Activated naive CD4-positive, alpha-beta T cell treated with anti-CD3 and anti-CD28 coated beads for 36 hours (primary cell): ENCODE measurements at regions not wholly inside any gene's neighbourhood (a gene's known extent, or its start where the extent isn't known, plus 50 kb on each side); places are given as distances from the start of the nearest gene placed in this dataset.
A peak's percentile ranks its signal among the peaks of the same experiment; 100 is the strongest.

Source experiments
- CTCF ChIA-PET: fragments of 350-600 bp; sonication (Branson Sonifier 250); formaldehyde crosslinking; loops from one replicate; lab custom pipeline; 2021; ENCODE audit warnings: antibody characterized with exemption; lab: Charles Lee
- DNase-seq: peaks from one replicate; pipeline ENCODE4 v3.0.0-alpha.2; 2020
- H3K27ac Mint-ChIP-seq: one replicate; pipeline ENCODE4 v1.8.0; 2021; ENCODE audit warnings: mild to moderate bottlenecking, mixed read lengths
- H3K27me3 Mint-ChIP-seq: one replicate; pipeline ENCODE4 v1.8.0; 2021; ENCODE audit warnings: low read depth, mixed read lengths
- H3K36me3 Mint-ChIP-seq: one replicate; pipeline ENCODE4 v1.8.0; 2021; ENCODE audit warnings: low read depth, mixed read lengths
- H3K4me1 Mint-ChIP-seq: one replicate; pipeline ENCODE4 v1.8.0; 2021; ENCODE audit warnings: low read depth, mixed read lengths
- H3K4me3 Mint-ChIP-seq: one replicate; pipeline ENCODE4 v1.8.0; 2021; ENCODE audit warnings: mild to moderate bottlenecking, moderate library complexity, mixed read lengths
- H3K9me3 Mint-ChIP-seq: one replicate; pipeline ENCODE4 v1.8.0; 2021; ENCODE audit warnings: mixed read lengths
- intact Hi-C: fragments of 100-400 bp; cut with micrococcal nuclease; formaldehyde crosslinking; loops from one replicate; pipeline ENCODE4 v1.15.1; 2023

DNA sequence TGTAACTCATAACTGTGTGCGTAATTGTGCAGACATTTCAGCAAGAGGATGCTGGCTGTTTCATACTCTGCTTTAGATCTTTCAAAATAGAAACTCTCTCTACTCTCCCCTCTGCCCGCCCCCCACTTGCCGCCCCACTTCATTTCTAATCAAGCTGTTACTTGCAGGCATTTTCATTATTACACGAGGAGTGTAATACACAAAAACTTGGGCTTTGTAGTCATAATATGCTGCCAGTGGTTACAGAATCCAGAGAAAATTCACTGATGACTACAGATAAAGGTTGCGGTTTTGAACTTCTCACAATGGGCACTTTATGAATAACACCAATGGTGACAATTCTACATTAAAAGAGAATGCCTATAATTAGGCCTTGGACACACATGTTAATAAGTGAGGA, 194.0 kb upstream of the POU3F2 start:
- H3K27ac Mint-ChIP-seq: no peak overlapping the region
- CTCF ChIA-PET: no interaction called here
- intact Hi-C loops: no loop called here
- DNase-seq: no peak
- no peaks in the 10 kb centered on the region for H3K27me3 Mint-ChIP-seq
- H3K9me3 Mint-ChIP-seq: no peaks in the 10 kb centered on the region
- no peaks in the 10 kb centered on the region for H3K4me1 Mint-ChIP-seq
- no peak overlapping the region for H3K4me3 Mint-ChIP-seq
- no peaks in the 10 kb centered on the region for H3K36me3 Mint-ChIP-seq

DNA sequence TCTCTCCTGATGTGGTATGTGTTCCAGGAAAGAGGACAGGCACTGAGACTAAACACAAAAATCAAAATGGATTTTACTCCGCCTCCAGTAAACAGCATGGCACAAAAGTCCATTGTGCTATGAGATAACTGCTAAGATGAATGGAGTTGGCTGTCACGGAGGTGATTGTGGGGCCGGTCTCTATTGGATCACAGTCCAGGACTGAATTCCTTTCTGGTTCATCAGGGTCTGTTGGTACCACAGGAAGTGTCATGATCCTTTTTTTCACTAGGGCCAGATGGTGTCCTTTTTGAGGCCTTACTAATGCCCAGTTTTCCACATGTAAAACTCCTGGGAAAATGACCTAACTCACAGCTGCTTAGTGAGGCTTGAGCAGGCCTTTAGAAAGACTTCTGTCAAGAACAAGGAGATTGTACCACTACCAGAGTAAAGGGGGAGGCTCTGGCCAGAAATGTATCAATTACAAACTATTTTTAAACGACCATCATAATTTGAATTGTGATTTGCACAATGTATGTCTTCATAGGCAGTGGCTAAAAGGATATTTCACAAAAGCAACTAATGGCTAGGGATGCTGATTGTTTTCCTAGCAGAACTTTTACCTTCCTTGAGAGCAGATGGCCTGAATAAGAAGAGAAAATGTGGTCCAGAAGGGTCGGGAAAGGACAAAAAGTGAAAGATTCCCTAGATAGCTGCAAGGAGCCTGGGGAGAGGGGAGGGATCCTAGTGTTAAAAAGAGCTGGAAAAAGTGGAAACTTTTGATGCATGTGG, 192.2 kb upstream of the POU3F2 start:
- no peaks in the 10 kb centered on the region for H3K9me3 Mint-ChIP-seq
- H3K27me3 Mint-ChIP-seq: no peaks in the 10 kb centered on the region
- no peaks in the 10 kb centered on the region for H3K4me1 Mint-ChIP-seq
- CTCF ChIA-PET: no interaction called here
- H3K36me3 Mint-ChIP-seq: no peaks in the 10 kb centered on the region
- no peak overlapping the region for H3K4me3 Mint-ChIP-seq
- intact Hi-C loops: no loop called here
- H3K27ac Mint-ChIP-seq: no peak overlapping the region
- no peak for DNase-seq

- H3K27ac Mint-ChIP-seq: no peak overlapping the region
- no peaks in the 10 kb centered on the region for H3K36me3 Mint-ChIP-seq
- no peaks in the 10 kb centered on the region for H3K27me3 Mint-ChIP-seq
- intact Hi-C loops: no loop called here
- H3K4me1 Mint-ChIP-seq: no peaks in the 10 kb centered on the region
- CTCF ChIA-PET: interaction anchor here (0.6 kb wide), 1 partner anchor 416 kb away, joined by 3 read pairs; no protein-coding TSS in a partner anchor
- H3K4me3 Mint-ChIP-seq: no peak overlapping the region
- DNase-seq: no peak
- H3K9me3 Mint-ChIP-seq: no peaks in the 10 kb centered on the region
These were observed 190.3 kb upstream of the POU3F2 start for GRCh38 chr6:98644063-98644462.

DNA sequence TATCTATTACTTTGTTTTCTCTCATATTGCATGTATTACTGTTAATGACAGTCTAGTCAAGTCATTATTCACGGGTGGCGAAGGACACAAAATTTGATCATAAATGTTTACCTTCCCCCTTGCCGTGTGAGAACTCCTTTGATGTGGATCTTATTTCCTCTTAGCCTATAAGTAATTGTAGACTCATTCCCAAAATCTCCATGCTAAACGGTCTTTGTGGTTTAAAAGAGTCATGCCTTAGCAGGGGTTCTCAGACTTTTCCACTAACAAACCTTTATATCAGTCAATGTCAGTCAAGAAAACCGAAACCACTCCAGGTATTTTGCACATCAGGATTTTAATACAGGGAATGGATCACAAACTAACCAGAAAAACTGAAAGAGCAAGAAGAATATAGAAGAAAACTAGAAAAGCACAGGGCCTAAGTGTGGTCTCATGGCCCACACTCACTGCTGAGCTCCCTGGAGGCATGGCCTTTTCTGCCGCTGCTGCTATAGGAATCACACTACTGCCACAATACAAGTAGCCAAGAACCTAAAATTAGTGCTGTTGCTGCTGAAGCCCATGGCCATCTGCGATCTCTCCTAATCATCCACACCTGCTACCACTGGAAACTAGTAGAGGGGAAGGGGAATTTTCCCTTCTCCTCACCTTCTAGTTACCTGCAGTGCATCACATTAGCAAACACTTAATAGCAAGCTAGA, 186.0 kb upstream of the POU3F2 start:
- Mint-ChIP-seq H3K27me3 (no peaks in the 10 kb centered on the region), H3K4me1 (no peaks in the 10 kb centered on the region), H3K36me3 (no peaks in the 10 kb centered on the region), H3K27ac (no peak overlapping the region), H3K4me3 (no peak overlapping the region), H3K9me3 (no peaks in the 10 kb centered on the region)
- intact Hi-C loops: no loop called here
- CTCF ChIA-PET: no interaction called here
- DNase-seq: no peak

- CTCF ChIA-PET: no interaction called here
- DNase-seq: no peak
- H3K4me1 Mint-ChIP-seq: no peaks in the 10 kb centered on the region
- H3K27me3 Mint-ChIP-seq: no peaks in the 10 kb centered on the region
- no peaks in the 10 kb centered on the region for H3K9me3 Mint-ChIP-seq
- no peaks in the 10 kb centered on the region for H3K36me3 Mint-ChIP-seq
- no peak overlapping the region for H3K27ac Mint-ChIP-seq
- no peak overlapping the region for H3K4me3 Mint-ChIP-seq
- intact Hi-C loops: no loop called here
These were observed 183.4 kb upstream of the POU3F2 start for GRCh38 chr6:98650941-98651340.

DNA sequence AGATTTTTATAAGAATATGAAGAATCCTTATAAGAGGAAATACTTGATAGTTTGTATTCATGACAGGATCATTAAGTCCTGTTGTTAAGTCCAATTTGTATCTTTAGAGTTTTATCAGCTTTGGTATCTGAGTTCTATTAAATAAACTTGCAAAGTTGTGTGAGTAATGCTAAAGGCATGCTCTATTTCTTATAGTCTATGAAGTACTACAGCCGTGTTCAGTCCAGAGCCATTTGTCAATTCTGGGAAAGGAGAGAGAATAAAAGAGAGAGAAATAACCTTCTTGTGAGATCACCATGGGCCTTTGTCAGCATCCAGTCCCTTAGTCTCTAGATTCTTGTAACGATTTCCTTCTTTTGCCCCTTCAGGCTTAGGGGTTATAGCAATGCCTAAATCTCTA, 181.2 kb upstream of the POU3F2 start:
- no peaks in the 10 kb centered on the region for H3K27me3 Mint-ChIP-seq
- no peaks in the 10 kb centered on the region for H3K36me3 Mint-ChIP-seq
- H3K9me3 Mint-ChIP-seq: no peaks in the 10 kb centered on the region
- CTCF ChIA-PET: no interaction called here
- no peak for DNase-seq
- intact Hi-C loops: no loop called here
- no peak overlapping the region for H3K27ac Mint-ChIP-seq
- H3K4me1 Mint-ChIP-seq: no peaks in the 10 kb centered on the region
- no peak overlapping the region for H3K4me3 Mint-ChIP-seq

DNA sequence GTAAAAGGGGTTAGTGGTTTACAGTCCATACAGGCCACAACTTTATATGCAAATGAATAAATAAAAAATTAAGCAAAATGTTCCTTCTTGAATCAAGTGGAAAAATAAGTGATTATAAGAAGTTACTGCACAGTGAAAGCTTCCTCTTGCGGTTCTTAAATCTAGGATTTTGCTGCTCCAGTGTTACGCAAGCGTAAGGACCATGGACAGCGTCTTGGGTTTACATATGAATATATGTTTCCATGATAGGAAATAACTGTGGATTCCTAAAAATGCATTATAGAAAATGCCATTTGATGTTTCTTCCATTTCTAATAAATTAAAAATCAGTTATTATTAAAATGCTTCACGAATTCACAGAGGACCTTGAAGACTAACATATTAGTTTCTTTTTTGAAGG, 176.6 kb upstream of the POU3F2 start:
- H3K9me3 Mint-ChIP-seq: no peaks in the 10 kb centered on the region
- no peaks in the 10 kb centered on the region for H3K4me1 Mint-ChIP-seq
- intact Hi-C loops: no loop called here
- DNase-seq: peak; percentile 50
- no peak overlapping the region for H3K4me3 Mint-ChIP-seq
- CTCF ChIA-PET: no interaction called here
- H3K27me3 Mint-ChIP-seq: no peaks in the 10 kb centered on the region
- no peak overlapping the region for H3K27ac Mint-ChIP-seq
- H3K36me3 Mint-ChIP-seq: no peaks in the 10 kb centered on the region

DNA sequence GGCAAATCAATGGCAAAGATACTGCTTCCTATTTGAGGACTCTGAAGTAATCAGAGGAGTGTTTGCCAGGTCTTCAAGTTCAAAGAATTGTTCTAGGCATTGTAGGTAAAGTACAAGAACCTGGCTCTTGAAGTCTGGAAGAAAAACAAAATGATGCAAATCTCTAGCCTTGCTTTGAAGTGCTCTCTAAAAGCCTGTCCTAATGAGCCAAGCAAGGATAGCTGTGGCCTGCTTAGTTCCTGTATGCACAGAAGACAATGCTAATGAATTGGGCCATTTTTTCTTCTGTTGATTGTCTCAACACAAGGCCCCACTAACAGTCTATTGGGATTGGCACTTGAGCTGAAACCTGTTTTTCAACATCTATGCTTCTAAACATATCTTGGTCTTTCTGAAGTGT, 165.0 kb upstream of the POU3F2 start:
- Mint-ChIP-seq H3K4me3 (no peak overlapping the region), H3K27ac (no peak overlapping the region), H3K27me3 (no peaks in the 10 kb centered on the region), H3K9me3 (no peaks in the 10 kb centered on the region), H3K36me3 (no peaks in the 10 kb centered on the region), H3K4me1 (no peaks in the 10 kb centered on the region)
- intact Hi-C loops: no loop called here
- CTCF ChIA-PET: no interaction called here
- no peak for DNase-seq

DNA sequence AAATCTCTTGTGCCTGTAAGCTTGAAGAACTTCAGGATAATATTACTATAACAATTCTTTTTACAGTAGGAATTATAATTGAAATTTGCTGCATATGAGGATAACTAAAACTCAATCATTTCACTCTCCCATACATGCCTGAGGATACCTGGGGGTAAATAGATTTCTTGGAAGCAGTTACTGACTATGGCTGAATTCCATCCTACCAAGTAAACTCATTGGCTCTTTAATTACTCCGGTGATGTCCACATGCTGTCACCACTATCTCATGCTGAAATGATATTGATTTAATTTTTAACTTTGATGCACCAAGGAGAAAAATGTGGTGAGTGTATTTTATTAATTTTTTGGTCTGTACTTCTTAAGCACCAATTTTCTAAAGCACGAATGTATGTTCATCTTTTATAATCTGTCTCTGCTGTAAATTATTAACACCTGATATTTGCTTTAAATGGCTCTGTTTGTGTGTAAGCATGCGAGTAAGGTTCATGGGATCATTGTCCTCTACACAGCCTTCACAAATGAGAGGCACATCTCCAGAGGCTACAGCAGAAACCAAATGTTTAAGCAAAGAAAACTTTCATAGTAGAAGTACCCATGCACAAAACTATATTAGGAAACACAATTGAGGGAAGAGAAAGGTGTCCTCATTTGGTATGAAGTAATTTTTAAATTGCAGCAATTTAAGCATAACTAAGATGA, 164.2 kb upstream of the POU3F2 start:
- H3K36me3 Mint-ChIP-seq: no peaks in the 10 kb centered on the region
- intact Hi-C loops: no loop called here
- H3K27me3 Mint-ChIP-seq: no peaks in the 10 kb centered on the region
- DNase-seq: no peak
- CTCF ChIA-PET: no interaction called here
- H3K9me3 Mint-ChIP-seq: no peaks in the 10 kb centered on the region
- no peak overlapping the region for H3K4me3 Mint-ChIP-seq
- H3K4me1 Mint-ChIP-seq: no peaks in the 10 kb centered on the region
- no peak overlapping the region for H3K27ac Mint-ChIP-seq

DNA sequence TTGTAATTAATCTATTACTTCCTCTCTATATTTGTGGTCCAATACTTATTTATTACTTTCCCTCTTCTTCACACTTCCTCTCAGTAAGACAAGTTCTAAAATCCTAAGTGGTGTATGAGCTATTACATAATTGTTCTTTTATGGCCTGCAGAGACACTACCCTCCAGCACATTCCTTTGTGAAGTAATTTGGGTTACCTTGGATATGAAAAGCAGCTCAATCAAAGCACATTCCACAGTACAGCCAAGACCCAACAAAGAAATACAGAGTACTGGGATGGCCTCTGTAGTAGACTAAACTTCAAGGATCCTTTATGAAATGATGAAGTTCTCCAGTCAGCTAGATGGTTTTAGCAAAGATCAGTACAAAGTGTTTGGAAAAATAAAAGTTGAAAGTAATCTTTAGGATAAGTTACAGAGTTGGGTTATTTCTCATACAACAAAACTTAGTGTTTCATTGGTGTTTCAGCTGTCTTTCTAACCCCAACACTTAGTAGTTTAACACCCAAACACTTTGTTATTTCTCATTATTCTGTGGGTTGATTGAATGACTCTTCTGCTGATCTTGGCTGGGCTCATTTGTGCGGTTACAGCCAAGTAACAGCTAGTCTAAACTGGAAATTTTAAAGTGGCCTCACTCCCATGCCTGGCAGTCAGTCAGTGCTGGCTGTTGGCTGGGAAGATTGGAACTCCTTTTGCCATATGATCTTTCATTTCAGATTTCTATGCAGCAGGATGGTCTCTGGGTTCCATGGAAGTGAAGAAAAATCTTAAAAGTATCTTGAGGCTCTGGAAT, 161.5 kb upstream of the POU3F2 start:
- no peak for DNase-seq
- intact Hi-C loops: no loop called here
- no peaks in the 10 kb centered on the region for H3K27me3 Mint-ChIP-seq
- CTCF ChIA-PET: no interaction called here
- H3K27ac Mint-ChIP-seq: no peak overlapping the region
- H3K9me3 Mint-ChIP-seq: no peaks in the 10 kb centered on the region
- no peaks in the 10 kb centered on the region for H3K36me3 Mint-ChIP-seq
- H3K4me3 Mint-ChIP-seq: no peak overlapping the region
- no peaks in the 10 kb centered on the region for H3K4me1 Mint-ChIP-seq

DNA sequence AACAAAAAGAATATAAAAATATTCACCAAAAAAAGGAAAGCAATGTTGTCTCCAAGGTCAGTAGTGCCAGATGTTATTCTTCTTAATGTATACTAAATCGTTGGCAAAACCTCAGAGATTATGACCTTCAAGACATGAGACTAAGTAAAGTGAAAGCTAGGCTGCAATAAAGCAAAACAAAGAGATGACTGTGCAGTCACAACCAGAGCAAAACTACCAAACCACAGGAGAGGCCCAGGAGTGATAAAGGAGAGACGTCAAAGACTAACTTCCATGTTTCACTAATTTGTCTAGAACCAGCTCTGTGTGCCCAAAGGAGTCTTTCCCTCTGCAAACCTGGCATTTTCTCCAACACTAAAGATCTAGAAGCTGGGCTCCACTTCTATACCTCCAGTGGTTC, 155.9 kb upstream of the POU3F2 start:
- intact Hi-C loops: no loop called here
- H3K4me1 Mint-ChIP-seq: no peaks in the 10 kb centered on the region
- no peaks in the 10 kb centered on the region for H3K27me3 Mint-ChIP-seq
- H3K36me3 Mint-ChIP-seq: no peaks in the 10 kb centered on the region
- DNase-seq: no peak
- no peaks in the 10 kb centered on the region for H3K9me3 Mint-ChIP-seq
- no peak overlapping the region for H3K27ac Mint-ChIP-seq
- no peak overlapping the region for H3K4me3 Mint-ChIP-seq
- CTCF ChIA-PET: interaction anchor here (0.6 kb wide), 1 partner anchor 1183 kb away, joined by 3 read pairs; no protein-coding TSS in a partner anchor

GRCh38 chr6:98686008-98686601, 148.3 kb upstream of the POU3F2 start:
- CTCF ChIA-PET: no interaction called here
- no peak for DNase-seq

More at GRCh38 chr6:98686008-98686601, 148.3 kb upstream of the POU3F2 start:
- Mint-ChIP-seq H3K4me1 (no peaks in the 10 kb centered on the region), H3K27me3 (peaks cover 1% of the 10 kb centered on the region), H3K36me3 (no peaks in the 10 kb centered on the region), H3K4me3 (no peak overlapping the region), H3K9me3 (no peaks in the 10 kb centered on the region), H3K27ac (no peak overlapping the region)
- intact Hi-C loops: no loop called here
